GM19452 (cell line): ENCODE measurements at regions not wholly inside any gene's neighbourhood (a gene's known extent, or its start where the extent isn't known, plus 50 kb on each side); places are given as distances from the start of the nearest gene placed in this dataset.

Experiments used
- ATAC-seq: cut with Tn5 transposase; IDR thresholded peaks from one replicate; pipeline ENCODE4 v1.9.1; 2021; ENCODE audit not compliant: unreplicated experiment

GRCh38 chr13:22463089-22463488, 717.7 kb upstream of the SGCG start:
- no peak for ATAC-seq

DNA sequence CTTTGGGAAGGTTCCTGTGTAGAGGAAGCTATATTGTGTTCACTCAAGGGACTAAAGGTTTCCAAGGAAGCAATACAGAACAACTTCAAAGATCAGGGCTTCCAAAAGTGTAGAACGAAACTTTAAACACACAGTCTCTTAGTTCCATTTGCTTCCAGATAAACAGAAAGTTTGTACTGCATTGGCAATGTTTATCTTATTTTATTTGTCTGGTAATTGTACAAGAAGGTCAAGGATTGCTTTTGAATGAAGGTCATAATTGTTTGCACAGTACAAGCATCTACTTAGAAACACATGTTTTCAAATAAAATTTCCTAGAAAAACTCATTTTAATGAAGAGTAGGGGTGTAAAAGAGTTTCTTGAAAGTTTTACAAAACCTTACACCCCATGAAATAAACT, 712.7 kb upstream of the SGCG start:
- no peak for ATAC-seq

DNA sequence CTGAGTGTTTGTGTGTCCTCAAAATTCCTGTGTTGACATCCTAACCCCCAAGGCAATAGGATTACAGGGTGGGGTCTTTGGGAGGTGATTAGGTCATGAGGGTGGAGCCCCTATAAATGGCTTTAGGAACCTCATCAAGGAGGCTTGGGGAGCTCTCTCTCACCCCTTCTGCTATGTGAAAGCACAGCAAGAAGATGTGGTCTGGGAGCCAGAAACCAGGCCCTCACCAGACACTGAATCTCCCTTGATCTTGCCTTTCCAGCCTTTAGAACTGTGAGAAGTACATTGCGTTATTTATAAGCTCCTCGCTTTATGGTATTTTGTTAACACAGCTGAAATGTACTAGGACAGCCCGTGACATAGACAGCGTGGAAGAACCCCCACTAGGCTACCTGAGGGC, 712.0 kb upstream of the SGCG start:
- ATAC-seq: no peak

DNA sequence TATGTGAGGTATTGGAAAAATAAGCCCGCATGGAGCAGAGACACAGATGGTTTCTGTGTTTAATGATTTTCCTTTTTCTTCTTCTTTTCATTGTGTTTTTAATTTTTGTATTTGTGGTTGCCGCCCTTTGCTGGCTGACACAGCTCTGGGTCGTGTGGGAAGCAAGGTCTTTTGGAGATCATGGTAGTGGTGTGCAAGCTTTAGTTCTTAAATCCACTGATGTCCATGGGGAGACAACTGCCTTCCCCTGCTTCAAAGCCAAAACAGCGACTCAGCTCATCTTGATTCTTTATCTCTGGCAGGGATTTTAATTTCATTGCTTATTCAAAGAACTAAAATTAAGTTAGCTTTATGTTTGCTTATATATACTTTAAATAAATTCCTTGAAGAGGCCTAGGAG, 711.3 kb upstream of the SGCG start:
- ATAC-seq: no peak

DNA sequence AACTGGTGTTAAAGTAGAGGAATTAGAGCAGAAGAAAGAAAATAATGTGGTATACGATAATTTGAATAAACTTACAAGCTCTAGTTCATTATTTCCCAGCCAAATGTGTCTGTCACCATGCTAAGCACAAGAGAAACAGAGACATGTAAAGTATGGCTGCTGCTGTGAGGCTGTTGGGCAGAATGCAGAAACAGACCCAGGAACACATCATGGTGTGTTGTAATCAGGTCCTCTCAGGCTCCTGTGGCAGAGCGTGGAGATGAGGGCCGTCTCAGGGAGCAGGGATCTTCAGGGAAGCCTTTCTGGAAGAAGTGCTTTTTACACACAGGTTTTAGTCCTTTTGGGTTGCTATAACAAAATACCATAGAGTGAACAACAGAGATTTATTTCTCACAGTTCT, 710.7 kb upstream of the SGCG start:
- no peak for ATAC-seq

- ATAC-seq: no peak
These were observed 698.2 kb upstream of the SGCG start for GRCh38 chr13:22482496-22483000.

GRCh38 chr13:22483276-22483675, 697.5 kb upstream of the SGCG start:
- no peak for ATAC-seq

DNA sequence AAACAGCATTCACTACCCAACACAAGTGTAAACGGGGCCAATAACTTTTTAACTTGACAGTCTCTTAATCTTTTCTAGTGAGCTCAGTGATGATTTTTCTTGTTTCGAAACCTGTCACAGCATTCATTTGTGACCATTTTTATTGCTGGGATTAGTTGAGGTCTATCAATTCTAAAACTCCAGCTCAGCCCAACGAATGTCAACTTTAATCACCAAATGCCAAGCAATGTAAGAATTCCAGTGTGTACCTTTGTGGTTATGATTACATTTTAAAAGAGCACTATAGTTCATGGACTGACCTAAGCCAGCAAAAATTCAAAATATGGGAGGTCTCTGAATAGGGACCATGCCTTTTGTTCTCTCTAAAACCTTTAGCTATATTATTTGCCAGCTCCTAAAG, 694.3 kb upstream of the SGCG start:
- ATAC-seq: no peak

DNA sequence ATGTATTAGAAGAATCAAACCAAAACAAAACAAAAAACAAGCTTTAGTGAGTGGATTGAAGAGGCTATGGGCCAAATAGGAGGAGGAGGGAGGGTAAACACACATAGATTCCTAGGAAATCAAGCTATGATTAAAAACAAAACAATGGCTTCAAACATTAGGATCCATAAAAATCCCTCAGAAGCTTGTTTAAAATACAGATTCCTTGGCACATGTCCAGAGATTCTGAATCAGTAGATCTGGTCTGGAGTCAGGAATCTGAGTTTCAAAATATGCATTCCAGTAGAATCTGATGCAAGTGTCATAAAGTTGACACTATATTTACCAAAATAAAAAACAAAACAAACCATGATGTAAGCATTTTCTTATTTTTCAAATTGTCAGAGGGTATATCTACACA, 692.8 kb upstream of the SGCG start:
- ATAC-seq: no peak

- no peak for ATAC-seq
These were observed 691.0 kb upstream of the SGCG start for GRCh38 chr13:22489771-22490170.

GRCh38 chr13:22495819-22496218, 685.0 kb upstream of the SGCG start:
- no peak for ATAC-seq

- ATAC-seq: no peak
These were observed 683.8 kb upstream of the SGCG start for GRCh38 chr13:22496803-22497508.

- no peak for ATAC-seq
These were observed 682.6 kb upstream of the SGCG start for GRCh38 chr13:22497991-22498780.

GRCh38 chr13:22499919-22500318, 680.9 kb upstream of the SGCG start:
- ATAC-seq: no peak

DNA sequence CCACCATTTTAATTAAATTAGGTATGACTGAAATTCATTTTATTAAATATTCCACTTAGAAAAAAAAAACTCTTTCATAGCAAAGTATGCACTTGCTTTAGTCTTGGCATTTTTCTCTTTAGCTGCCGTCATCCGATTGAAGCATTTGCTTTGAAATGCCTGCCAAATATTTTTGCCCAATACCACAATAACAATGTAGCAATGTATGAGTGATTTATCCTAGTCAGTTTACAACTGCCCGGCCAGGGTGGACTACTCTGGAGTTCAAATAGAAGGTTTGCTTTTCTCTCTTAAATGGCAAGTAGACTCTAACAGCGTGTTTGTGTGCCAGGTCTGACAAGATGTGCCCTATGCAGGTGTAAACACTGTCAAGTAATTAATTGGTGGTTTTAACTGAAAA, 675.3 kb upstream of the SGCG start:
- ATAC-seq: no peak

GRCh38 chr13:22506096-22506691, 674.6 kb upstream of the SGCG start:
- no peak for ATAC-seq

DNA sequence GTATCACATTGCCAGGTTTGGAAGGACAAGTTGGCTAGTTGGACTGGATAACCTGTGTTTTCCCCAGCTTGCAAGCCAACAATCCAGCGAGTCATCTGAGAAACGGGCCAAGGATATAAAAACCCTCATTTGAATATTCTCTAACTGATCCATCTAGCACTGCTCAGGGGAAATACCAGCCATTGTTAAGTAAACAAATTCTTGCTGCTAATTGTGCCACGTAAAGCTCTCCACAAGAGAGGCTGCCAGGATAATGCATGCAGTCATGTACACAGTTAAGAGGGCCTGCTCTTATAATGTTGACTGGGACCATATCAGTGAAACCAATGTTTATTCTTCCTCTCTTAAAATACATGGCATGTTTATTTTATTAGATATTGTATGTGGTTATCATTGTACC, 663.2 kb upstream of the SGCG start:
- ATAC-seq: no peak

DNA sequence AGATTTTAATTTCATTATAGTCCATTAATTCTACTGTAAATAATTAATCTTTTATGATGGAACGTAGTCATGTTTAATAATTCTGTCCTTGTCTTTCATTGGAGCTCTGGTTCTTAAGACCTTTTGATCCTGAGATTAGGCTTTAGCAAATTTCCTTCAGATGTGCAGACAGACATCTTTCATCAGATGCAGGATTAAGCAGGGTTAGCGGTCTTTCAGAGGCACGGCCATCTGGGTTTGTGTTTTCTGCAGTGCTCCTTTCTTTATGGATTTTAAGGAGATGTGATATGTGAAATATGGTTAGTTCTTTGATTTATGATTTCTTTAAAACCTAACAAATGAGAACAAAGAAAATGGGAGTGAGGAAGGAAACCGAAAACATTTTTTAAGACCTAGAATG, 643.9 kb upstream of the SGCG start:
- no peak for ATAC-seq

DNA sequence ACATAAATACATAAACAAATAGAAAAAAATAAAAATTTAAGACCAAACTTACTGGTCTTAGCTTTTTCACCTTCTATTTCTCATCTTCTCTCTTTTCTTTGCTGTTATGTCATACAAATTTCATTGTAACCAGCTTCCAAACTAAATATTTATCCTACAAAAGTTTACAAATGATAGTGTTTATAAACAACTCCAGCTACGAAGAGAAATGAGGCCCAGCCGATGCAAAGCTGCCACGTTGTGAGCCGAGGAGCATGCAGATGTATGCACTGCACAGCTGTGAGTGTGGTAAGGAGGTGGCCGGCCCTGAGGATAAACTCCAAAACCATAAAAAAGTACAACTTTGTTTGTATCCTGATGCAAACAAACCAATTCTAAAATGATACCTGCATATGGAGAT, 642.4 kb upstream of the SGCG start:
- ATAC-seq: no peak

DNA sequence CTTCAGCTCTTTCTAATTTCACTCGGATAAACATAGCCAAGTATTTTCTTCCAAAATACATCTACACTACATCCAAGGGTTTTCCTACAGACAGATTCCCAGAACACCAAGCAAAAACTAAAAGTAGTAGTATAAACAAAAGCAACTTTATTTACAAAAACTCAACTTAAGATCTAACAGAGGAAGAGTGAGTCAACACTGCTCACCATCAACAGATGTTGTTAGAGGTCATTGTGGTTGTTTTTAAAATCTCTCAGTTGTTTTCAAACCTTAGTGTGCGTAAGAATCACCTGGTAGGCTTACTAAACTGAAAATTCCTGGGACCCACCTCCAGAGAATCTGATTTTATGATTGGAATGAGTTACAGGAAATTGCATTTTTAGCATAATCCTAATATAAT, 631.7 kb upstream of the SGCG start:
- no peak for ATAC-seq

- ATAC-seq: no peak
These were observed 619.2 kb upstream of the SGCG start for GRCh38 chr13:22561581-22561980.

GRCh38 chr13:22562116-22562515, 618.7 kb upstream of the SGCG start:
- no peak for ATAC-seq
